Activated T-cell treated with anti-CD3 and anti-CD28 coated beads, Interleukin-2, amount 50 U/mL, for 72 hours (primary cell): ENCODE measurements at regions not wholly inside any gene's neighbourhood (a gene's known extent, or its start where the extent isn't known, plus 50 kb on each side); places are given as distances from the start of the nearest gene placed in this dataset.
"Not testable (repeated sequence)": the region's sequence is repeated elsewhere in the genome, so short reads cannot be mapped to it uniquely, and the experiment has no call there.

Source experiments
- ATAC-seq, 2 donors: fragments of 150-1000 bp; cut with Tn5 transposase; replicated peaks in 1 of 2; 2 replicates each; pipeline ENCODE4 v1.10.0; 2021; ENCODE audit warnings: moderate library complexity in 2 of 2, mild to moderate bottlenecking in 1 of 2
- DNase-seq, 2 donors: peaks; one replicate each; pipeline ENCODE4 v3.0.0; 2021 to 2022; ENCODE audit warnings: mixed read lengths in 1 of 2
- H3K27ac Mint-ChIP-seq: one replicate; pipeline ENCODE4 v1.8.0; 2022; ENCODE audit warnings: mild to moderate bottlenecking, moderate library complexity, mixed read lengths
- H3K27me3 Mint-ChIP-seq: one replicate; pipeline ENCODE4 v1.8.0; 2022; ENCODE audit warnings: low read depth, mixed read lengths
- H3K36me3 Mint-ChIP-seq, 2 donors: one replicate each; pipeline ENCODE4 v1.8.0; 2022; ENCODE audit warnings: mixed read lengths in 2 of 2, mild to moderate bottlenecking in 1 of 2; ENCODE audit not compliant: insufficient read depth in 2 of 2
- H3K4me1 Mint-ChIP-seq: one replicate; pipeline ENCODE4 v1.8.0; 2022; ENCODE audit warnings: low read depth, mixed read lengths
- H3K4me3 Mint-ChIP-seq, 2 donors: one replicate each; pipeline ENCODE4 v1.8.0; 2022; ENCODE audit warnings: mild to moderate bottlenecking in 2 of 2, mixed read lengths in 2 of 2, moderate library complexity in 2 of 2
- H3K9me3 Mint-ChIP-seq, 2 donors: one replicate each; pipeline ENCODE4 v1.8.0; 2022; ENCODE audit warnings: mixed read lengths in 2 of 2

- H3K9me3 Mint-ChIP-seq, result no peaks in the 10 kb centered on the region
- H3K27me3 Mint-ChIP-seq, result no peaks in the 10 kb centered on the region
- H3K36me3 Mint-ChIP-seq, result no peaks in the 10 kb centered on the region
- H3K4me1 Mint-ChIP-seq, result no peaks in the 10 kb centered on the region
- H3K27ac Mint-ChIP-seq, result no peak overlapping the region
- DNase-seq (no peak), ATAC-seq (no peak)
- H3K4me3 Mint-ChIP-seq, result no peak overlapping the region
Observed at GRCh38 chr6:166814390-166814789, 142.0 kb downstream of the RNASET2 start.

- Mint-ChIP-seq H3K4me3 (no peak overlapping the region), H3K36me3 (peaks cover 0 to 2% of the 10 kb centered on the region in 2 donors), H3K27ac (no peak overlapping the region), H3K4me1 (no peaks in the 10 kb centered on the region), H3K27me3 (no peaks in the 10 kb centered on the region), H3K9me3 (peaks cover 0 to 2% of the 10 kb centered on the region in 2 donors)
- DNase-seq (no peak), ATAC-seq (no peak)
Observed at GRCh38 chr6:166813461-166813860, 142.9 kb downstream of the RNASET2 start.

GRCh38 chr6:166810864-166811263, 145.5 kb downstream of the RNASET2 start:
- Mint-ChIP-seq H3K4me1 (no peaks in the 10 kb centered on the region), H3K36me3 (peaks cover 14 to 17% of the 10 kb centered on the region in 2 donors), H3K4me3 (no peak overlapping the region), H3K27ac (no peak overlapping the region), H3K27me3 (no peaks in the 10 kb centered on the region), H3K9me3 (peaks cover 14% of the 10 kb centered on the region in 2 donors)
- DNase-seq (no peak), ATAC-seq (no peak)

- H3K27me3 Mint-ChIP-seq, result no peaks in the 10 kb centered on the region
Observed at GRCh38 chr6:166809721-166810120, 146.6 kb downstream of the RNASET2 start.

GRCh38 chr6:166806962-166807757, 149.2 kb downstream of the RNASET2 start:
- Mint-ChIP-seq H3K27ac (no peak overlapping the region), H3K9me3 (peaks cover 18 to 20% of the 10 kb centered on the region in 2 donors), H3K27me3 (no peaks in the 10 kb centered on the region), H3K4me3 (no peak overlapping the region), H3K4me1 (no peaks in the 10 kb centered on the region), H3K36me3 (peaks cover 15 to 21% of the 10 kb centered on the region in 2 donors)
- DNase-seq, result no peak
- no peak for ATAC-seq

More at GRCh38 chr6:166809721-166810120, 146.6 kb downstream of the RNASET2 start:
- no peak overlapping the region for H3K27ac Mint-ChIP-seq
- peaks cover 15 to 21% of the 10 kb centered on the region in 2 donors for H3K36me3 Mint-ChIP-seq
- peaks cover 17 to 20% of the 10 kb centered on the region in 2 donors for H3K9me3 Mint-ChIP-seq
- no peak overlapping the region for H3K4me3 Mint-ChIP-seq
- DNase-seq (no peak), ATAC-seq (no peak)
- no peaks in the 10 kb centered on the region for H3K4me1 Mint-ChIP-seq

- no peak for ATAC-seq
- peaks cover 18 to 20% of the 10 kb centered on the region in 2 donors for H3K9me3 Mint-ChIP-seq
Observed at GRCh38 chr6:166806217-166806838, 150.0 kb downstream of the RNASET2 start.

GRCh38 chr6:166803471-166803870, 152.9 kb downstream of the RNASET2 start:
- H3K4me3 Mint-ChIP-seq, result no peak overlapping the region
- H3K27me3 Mint-ChIP-seq, result no peaks in the 10 kb centered on the region
- H3K9me3 Mint-ChIP-seq, result peaks cover 16 to 20% of the 10 kb centered on the region in 2 donors
- peaks cover 13 to 21% of the 10 kb centered on the region in 2 donors for H3K36me3 Mint-ChIP-seq
- DNase-seq (no peak), ATAC-seq (no peak)
- no peaks in the 10 kb centered on the region for H3K4me1 Mint-ChIP-seq
- no peak overlapping the region for H3K27ac Mint-ChIP-seq

More at GRCh38 chr6:166806217-166806838, 150.0 kb downstream of the RNASET2 start:
- Mint-ChIP-seq H3K4me3 (no peak overlapping the region), H3K4me1 (no peaks in the 10 kb centered on the region), H3K27ac (no peak overlapping the region), H3K36me3 (peaks cover 15 to 21% of the 10 kb centered on the region in 2 donors), H3K27me3 (no peaks in the 10 kb centered on the region)
- DNase-seq, result no peak

- ATAC-seq (no peak), DNase-seq (no peak)
- no peak overlapping the region for H3K4me3 Mint-ChIP-seq
- no peaks in the 10 kb centered on the region for H3K27me3 Mint-ChIP-seq
- H3K36me3 Mint-ChIP-seq, result peaks cover 7 to 15% of the 10 kb centered on the region in 2 donors
- H3K27ac Mint-ChIP-seq, result no peak overlapping the region
- no peaks in the 10 kb centered on the region for H3K4me1 Mint-ChIP-seq
- peaks cover 11 to 14% of the 10 kb centered on the region in 2 donors for H3K9me3 Mint-ChIP-seq
Observed at GRCh38 chr6:166802401-166802800, 153.9 kb downstream of the RNASET2 start.

GRCh38 chr6:166800137-166800536, 156.2 kb downstream of the RNASET2 start:
- no peaks in the 10 kb centered on the region for H3K4me1 Mint-ChIP-seq
- H3K9me3 Mint-ChIP-seq, result peaks cover 0 to 2% of the 10 kb centered on the region in 2 donors
- ATAC-seq (no peak), DNase-seq (no peak)
- H3K4me3 Mint-ChIP-seq, result no peak overlapping the region
- H3K36me3 Mint-ChIP-seq, result no peaks in the 10 kb centered on the region
- no peak overlapping the region for H3K27ac Mint-ChIP-seq
- H3K27me3 Mint-ChIP-seq, result no peaks in the 10 kb centered on the region

- no peak for DNase-seq
- no peaks in the 10 kb centered on the region for H3K9me3 Mint-ChIP-seq
- no peaks in the 10 kb centered on the region for H3K27me3 Mint-ChIP-seq
- no peaks in the 10 kb centered on the region for H3K4me1 Mint-ChIP-seq
- no peak for ATAC-seq
- no peaks in the 10 kb centered on the region for H3K36me3 Mint-ChIP-seq
- no peak overlapping the region for H3K27ac Mint-ChIP-seq
- no peak overlapping the region for H3K4me3 Mint-ChIP-seq
Observed at GRCh38 chr6:166798652-166799051, 157.7 kb downstream of the RNASET2 start.

- no peaks in the 10 kb centered on the region for H3K9me3 Mint-ChIP-seq
Observed at GRCh38 chr6:166796610-166797009, 159.7 kb downstream of the RNASET2 start.

GRCh38 chr6:166795879-166796278, 160.5 kb downstream of the RNASET2 start:
- H3K27me3 Mint-ChIP-seq, result no peaks in the 10 kb centered on the region
- no peak overlapping the region for H3K27ac Mint-ChIP-seq
- no peaks in the 10 kb centered on the region for H3K36me3 Mint-ChIP-seq
- no peak for ATAC-seq
- no peaks in the 10 kb centered on the region for H3K9me3 Mint-ChIP-seq
- H3K4me1 Mint-ChIP-seq, result no peaks in the 10 kb centered on the region
- no peak overlapping the region for H3K4me3 Mint-ChIP-seq
- DNase-seq, result no peak

More at GRCh38 chr6:166796610-166797009, 159.7 kb downstream of the RNASET2 start:
- Mint-ChIP-seq H3K4me1 (no peaks in the 10 kb centered on the region), H3K27ac (no peak overlapping the region), H3K27me3 (no peaks in the 10 kb centered on the region), H3K36me3 (no peaks in the 10 kb centered on the region), H3K4me3 (no peak overlapping the region)
- ATAC-seq (no peak), DNase-seq (no peak)

- H3K27me3 Mint-ChIP-seq, H3K4me1 Mint-ChIP-seq, DNase-seq, H3K9me3 Mint-ChIP-seq, ATAC-seq, H3K36me3 Mint-ChIP-seq, H3K4me3 Mint-ChIP-seq, H3K27ac Mint-ChIP-seq: not testable (repeated sequence)
Observed at GRCh38 chr6:166790808-166791207, 163.8 kb upstream of the RPS6KA2 start.
